ENCODE measurements at regions not wholly inside any gene's neighbourhood (a gene's known extent, or its start where the extent isn't known, plus 50 kb on each side); places are given as distances from the start of the nearest gene placed in this dataset.

DNA sequence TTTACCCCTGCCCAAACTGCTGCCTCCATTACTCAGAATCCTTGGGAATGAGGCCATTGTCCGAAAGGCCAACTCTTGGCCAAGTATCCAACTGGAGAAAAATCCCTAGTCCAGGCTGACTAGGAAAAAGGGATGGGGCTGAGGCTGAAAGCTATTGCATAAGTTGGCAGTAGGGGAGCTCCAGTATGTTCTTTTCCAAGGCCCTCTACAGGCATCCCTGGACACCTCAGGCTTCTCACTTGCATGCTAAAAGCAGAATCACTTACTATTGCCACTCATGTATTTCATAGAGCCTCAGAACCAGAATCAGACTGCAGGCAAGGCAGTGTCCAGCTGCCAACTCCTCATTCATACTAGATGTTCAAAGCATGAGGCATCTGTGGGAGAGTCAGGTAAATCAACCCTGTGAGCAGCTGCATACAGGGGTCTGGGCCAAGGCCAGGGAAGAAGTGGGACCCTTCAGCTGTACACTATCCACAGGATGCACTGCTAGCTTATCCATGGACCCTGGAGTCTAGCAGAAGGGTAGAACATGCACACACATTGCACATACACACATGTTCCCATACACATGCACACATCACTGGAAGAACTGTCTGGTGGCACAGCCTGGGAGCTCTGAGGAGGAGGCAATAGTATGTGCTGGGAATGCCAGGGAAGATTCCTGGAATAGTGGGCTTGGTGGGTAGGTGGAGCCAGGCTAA, 195.3 kb downstream of the C1orf94 start:
- Histone ChIP-seq H3K4me1 (no peaks in the 10 kb centered on the region), H3K4me2 (no peak overlapping the region), H3K27ac (no peak overlapping the region), H3K27me3 (no peaks in the 10 kb centered on the region), H3K36me3 (no peaks in the 10 kb centered on the region), H3K4me3 (no peak overlapping the region), H3K9me3 (replicated peaks in 1 of 11) (no peaks in the 10 kb centered on the region), H4K20me1 (no peaks in the 10 kb centered on the region), H3K9ac (no peak overlapping the region)
- TF ChIP-seq Cebpa-rat (IDR thresholded peaks at IDR 0.05): no peak

- no peaks in the 10 kb centered on the region for H3K4me1 ChIP-seq
- H4K20me1 ChIP-seq: no peaks in the 10 kb centered on the region
- H3K27me3 ChIP-seq: no peaks in the 10 kb centered on the region
- H3K4me3 ChIP-seq: no peak overlapping the region
- no peak for TF ChIP-seq Cebpa-rat (IDR thresholded peaks at IDR 0.05)
- no peak overlapping the region for H3K4me2 ChIP-seq
- H3K36me3 ChIP-seq: no peaks in the 10 kb centered on the region
- H3K9ac ChIP-seq: no peak overlapping the region
- H3K9me3 ChIP-seq (replicated peaks in 1 of 11): no peaks in the 10 kb centered on the region
- no peak overlapping the region for H3K27ac ChIP-seq
Observed at GRCh38 chr1:34372891-34373290, 196.2 kb downstream of the C1orf94 start.

DNA sequence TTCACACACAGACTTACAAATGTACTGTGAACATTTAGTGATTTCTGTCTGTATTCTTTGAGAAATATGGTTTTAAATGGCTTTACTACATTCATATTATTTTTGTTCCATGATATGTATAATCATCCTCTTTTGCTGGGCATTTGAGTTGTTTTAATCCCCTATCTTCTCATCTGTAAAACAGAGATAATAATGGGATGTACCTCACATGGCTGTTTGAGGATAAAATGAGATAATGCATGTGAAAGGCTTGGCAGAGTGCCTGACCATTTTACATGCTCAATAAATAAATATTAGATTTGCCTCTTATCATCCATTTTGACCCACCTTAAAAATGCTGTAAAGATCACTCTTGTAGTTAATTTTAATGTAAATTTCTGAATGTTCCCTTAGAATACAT, 197.2 kb downstream of the C1orf94 start:
- no peak overlapping the region for H3K4me3 ChIP-seq
- H3K9me3 ChIP-seq (replicated peaks in 1 of 11): no peaks in the 10 kb centered on the region
- H3K36me3 ChIP-seq: no peaks in the 10 kb centered on the region
- no peak overlapping the region for H3K9ac ChIP-seq
- H3K4me2 ChIP-seq: no peak overlapping the region
- TF ChIP-seq Cebpa-rat (IDR thresholded peaks at IDR 0.05): no peak
- no peak overlapping the region for H3K27ac ChIP-seq
- H3K27me3 ChIP-seq: no peaks in the 10 kb centered on the region
- H4K20me1 ChIP-seq: no peaks in the 10 kb centered on the region
- no peaks in the 10 kb centered on the region for H3K4me1 ChIP-seq

- Histone ChIP-seq H3K27ac (no peak overlapping the region), H3K4me3 (no peak overlapping the region), H3K4me2 (no peak overlapping the region), H3K4me1 (no peaks in the 10 kb centered on the region), H3K9me3 (replicated peaks in 1 of 11) (no peaks in the 10 kb centered on the region), H3K36me3 (no peaks in the 10 kb centered on the region), H4K20me1 (no peaks in the 10 kb centered on the region), H3K27me3 (no peaks in the 10 kb centered on the region), H3K9ac (no peak overlapping the region)
- TF ChIP-seq Cebpa-rat (IDR thresholded peaks at IDR 0.05): no peak
Observed at GRCh38 chr1:34376531-34376930, 199.8 kb downstream of the C1orf94 start.

GRCh38 chr1:34378968-34379856, 202.5 kb downstream of the C1orf94 start:
- Histone ChIP-seq H3K9me3 (replicated peaks in 1 of 11) (no peaks in the 10 kb centered on the region), H3K4me2 (no peak overlapping the region), H3K27me3 (no peaks in the 10 kb centered on the region), H3K4me1 (no peaks in the 10 kb centered on the region), H3K4me3 (no peak overlapping the region), H3K9ac (no peak overlapping the region), H3K36me3 (no peaks in the 10 kb centered on the region), H4K20me1 (no peaks in the 10 kb centered on the region), H3K27ac (no peak overlapping the region)
- no peak for TF ChIP-seq Cebpa-rat (IDR thresholded peaks at IDR 0.05)

DNA sequence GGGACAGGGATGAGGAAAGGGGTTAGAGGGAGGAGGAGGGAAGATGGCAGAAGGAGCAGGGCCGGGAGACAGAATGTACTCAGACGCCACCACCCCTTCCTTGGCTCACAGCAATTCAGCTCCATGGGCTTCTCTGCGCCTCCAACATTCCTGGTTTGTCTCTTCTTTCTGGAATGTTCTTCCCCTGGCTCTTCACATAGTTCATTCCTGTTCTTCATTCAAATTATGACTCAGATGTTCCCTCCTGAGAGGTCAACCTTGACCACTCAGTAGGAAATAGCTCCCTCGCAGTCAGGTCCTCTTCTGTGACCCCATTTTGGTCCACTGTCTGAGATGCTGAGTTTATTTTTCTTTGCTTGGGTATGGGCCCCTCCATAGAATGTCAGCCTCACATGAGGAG, 203.2 kb downstream of the C1orf94 start:
- H3K9ac ChIP-seq: no peak overlapping the region
- no peaks in the 10 kb centered on the region for H3K4me1 ChIP-seq

GRCh38 chr1:34380526-34381124, 203.9 kb downstream of the C1orf94 start:
- Histone ChIP-seq H3K27ac (no peak overlapping the region), H3K4me1 (no peaks in the 10 kb centered on the region), H3K4me3 (no peak overlapping the region), H3K9me3 (replicated peaks in 1 of 11) (no peaks in the 10 kb centered on the region), H3K36me3 (no peaks in the 10 kb centered on the region), H3K27me3 (no peaks in the 10 kb centered on the region), H3K9ac (no peak overlapping the region), H3K4me2 (no peak overlapping the region), H4K20me1 (no peaks in the 10 kb centered on the region)
- no peak for TF ChIP-seq Cebpa-rat (IDR thresholded peaks at IDR 0.05)

More for the DNA sequence above, 203.2 kb downstream of the C1orf94 start:
- Histone ChIP-seq H3K4me2 (no peak overlapping the region), H4K20me1 (no peaks in the 10 kb centered on the region), H3K27ac (no peak overlapping the region), H3K9me3 (replicated peaks in 1 of 11) (no peaks in the 10 kb centered on the region), H3K4me3 (no peak overlapping the region), H3K36me3 (no peaks in the 10 kb centered on the region), H3K27me3 (no peaks in the 10 kb centered on the region)
- no peak for TF ChIP-seq Cebpa-rat (IDR thresholded peaks at IDR 0.05)

DNA sequence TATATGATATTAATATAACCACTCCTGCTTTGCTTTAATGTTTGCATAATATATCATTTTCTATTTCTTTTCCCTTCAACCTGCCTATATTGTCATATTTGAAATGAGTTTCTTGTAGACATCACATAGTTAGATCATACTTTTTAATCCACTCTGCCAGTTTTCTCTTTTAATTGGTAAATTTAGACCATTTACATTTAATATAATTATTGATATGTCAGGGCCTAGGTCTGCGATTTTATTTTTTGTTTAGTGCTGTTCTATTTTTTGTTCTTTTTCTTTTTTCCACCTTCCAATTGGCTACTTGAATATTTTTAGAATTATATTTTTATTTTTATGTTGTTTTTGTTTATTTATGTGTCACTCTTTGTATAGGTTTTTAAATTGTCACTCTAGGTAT, 213.3 kb downstream of the C1orf94 start:
- Histone ChIP-seq H3K36me3 (no peaks in the 10 kb centered on the region), H3K27me3 (no peaks in the 10 kb centered on the region), H3K4me2 (no peak overlapping the region), H3K4me3 (no peak overlapping the region), H3K4me1 (no peaks in the 10 kb centered on the region), H3K9me3 (replicated peaks in 1 of 11) (peaks cover 0 to 22% (median 14%) of the 10 kb centered on the region in 11 experiments; a peak in 12 of 22 replicates), H4K20me1 (no peaks in the 10 kb centered on the region), H3K9ac (no peak overlapping the region), H3K27ac (no peak overlapping the region)
- no peak for TF ChIP-seq Cebpa-rat (IDR thresholded peaks at IDR 0.05)

GRCh38 chr1:34396042-34396441, 219.3 kb downstream of the C1orf94 start:
- no peak overlapping the region for H3K27ac ChIP-seq
- no peaks in the 10 kb centered on the region for H3K27me3 ChIP-seq
- no peak overlapping the region for H3K4me2 ChIP-seq
- no peak overlapping the region for H3K9ac ChIP-seq
- H3K9me3 ChIP-seq (replicated peaks in 1 of 11): peaks cover 0 to 4% (median 0%) of the 10 kb centered on the region in 11 experiments; a peak in 5 of 22 replicates
- no peak overlapping the region for H3K4me3 ChIP-seq
- no peaks in the 10 kb centered on the region for H3K4me1 ChIP-seq
- no peak for TF ChIP-seq Cebpa-rat (IDR thresholded peaks at IDR 0.05)
- H4K20me1 ChIP-seq: no peaks in the 10 kb centered on the region
- H3K36me3 ChIP-seq: no peaks in the 10 kb centered on the region

Data from BLaER1 treated with 17β-estradiol and CSF1 and Interleukin-3, amounts not matched to agents 10 nM and 100 nM (cell line).